Fibroblast of lung (primary cell): ENCODE measurements at regions not wholly inside any gene's neighbourhood (a gene's known extent, or its start where the extent isn't known, plus 50 kb on each side); places are given as distances from the start of the nearest gene placed in this dataset.

Source experiments
- EZH2 ChIP-seq: IDR thresholded peaks from 2 replicates; pipeline ENCODE4 v1.5.1; 2012; ENCODE audit warnings: low read length, control low read depth, mild to moderate bottlenecking; ENCODE audit errors: missing control alignments
- TF ChIP-seq, protein P1 (sequence below), 2 donors: IDR thresholded peaks in 1 of 2; conservative IDR thresholded peaks in 1 of 2; 1 replicate in 1 of 2; 2 replicates in 1 of 2; pipeline ENCODE4 v1.5.1; 2011 to 2012; ENCODE audit warnings: low read length in 2 of 2, control low read depth in 1 of 2, inconsistent platforms in 1 of 2, low read depth in 1 of 2, mild to moderate bottlenecking in 1 of 2

DNA sequence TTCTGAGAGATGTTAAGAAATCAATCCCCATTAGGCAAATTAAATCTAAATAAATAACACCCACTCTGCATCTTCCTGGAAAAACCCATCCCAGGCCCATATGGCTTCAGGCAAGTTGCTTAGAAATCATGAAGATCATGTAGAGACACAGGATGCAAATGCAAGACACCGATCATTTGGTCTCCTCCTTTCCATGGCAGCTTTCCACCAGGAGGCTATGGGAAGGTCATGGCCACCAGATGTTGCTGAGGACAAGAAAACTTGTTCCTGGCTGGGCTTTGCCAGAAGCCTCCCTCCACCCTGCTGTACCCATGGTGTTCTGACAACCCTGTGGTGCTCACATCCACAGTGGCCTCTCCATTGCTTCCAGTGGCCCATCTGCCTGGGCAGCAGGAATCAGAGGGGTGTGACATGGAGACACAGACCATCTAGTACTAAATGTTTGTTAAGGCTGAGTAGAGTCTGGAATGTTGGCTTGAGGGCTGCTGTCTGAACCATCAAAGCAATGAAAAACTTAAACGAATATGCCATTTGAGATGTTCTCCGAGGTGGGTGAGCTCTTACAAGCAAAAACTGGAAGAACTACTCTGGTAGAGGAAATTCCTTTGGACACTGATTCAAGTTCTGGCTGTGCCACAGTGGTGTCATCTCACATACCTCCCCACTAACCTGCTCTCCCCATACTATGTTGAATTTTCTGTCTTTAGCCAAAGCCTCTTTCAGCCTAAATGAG is 293.2 kb downstream of the TNS1 start:
- TF ChIP-seq, protein P1, sequence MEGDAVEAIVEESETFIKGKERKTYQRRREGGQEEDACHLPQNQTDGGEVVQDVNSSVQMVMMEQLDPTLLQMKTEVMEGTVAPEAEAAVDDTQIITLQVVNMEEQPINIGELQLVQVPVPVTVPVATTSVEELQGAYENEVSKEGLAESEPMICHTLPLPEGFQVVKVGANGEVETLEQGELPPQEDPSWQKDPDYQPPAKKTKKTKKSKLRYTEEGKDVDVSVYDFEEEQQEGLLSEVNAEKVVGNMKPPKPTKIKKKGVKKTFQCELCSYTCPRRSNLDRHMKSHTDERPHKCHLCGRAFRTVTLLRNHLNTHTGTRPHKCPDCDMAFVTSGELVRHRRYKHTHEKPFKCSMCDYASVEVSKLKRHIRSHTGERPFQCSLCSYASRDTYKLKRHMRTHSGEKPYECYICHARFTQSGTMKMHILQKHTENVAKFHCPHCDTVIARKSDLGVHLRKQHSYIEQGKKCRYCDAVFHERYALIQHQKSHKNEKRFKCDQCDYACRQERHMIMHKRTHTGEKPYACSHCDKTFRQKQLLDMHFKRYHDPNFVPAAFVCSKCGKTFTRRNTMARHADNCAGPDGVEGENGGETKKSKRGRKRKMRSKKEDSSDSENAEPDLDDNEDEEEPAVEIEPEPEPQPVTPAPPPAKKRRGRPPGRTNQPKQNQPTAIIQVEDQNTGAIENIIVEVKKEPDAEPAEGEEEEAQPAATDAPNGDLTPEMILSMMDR (conservative IDR thresholded peaks at IDR 0.05 in 1 of 2, IDR thresholded peaks at IDR 0.05 in 1 of 2; ENCODE audit: low read depth in 1 of 2, low read length in 2 of 2): no peak
- TF ChIP-seq EZH2: no peak
